Astrocyte of the cerebellum (primary cell): ENCODE measurements at regions not wholly inside any gene's neighbourhood (a gene's known extent, or its start where the extent isn't known, plus 50 kb on each side); places are given as distances from the start of the nearest gene placed in this dataset.

Experiments
- DNase-seq: peaks from one replicate; pipeline ENCODE4 v3.0.0-alpha.2; 2011; ENCODE audit warnings: low read depth
- H3K4me3 ChIP-seq: 2 replicates; pipeline ENCODE4 v1.5.1; 2011; ENCODE audit warnings: mild to moderate bottlenecking, low read depth, low read length, moderate library complexity
- in situ Hi-C: cut with HindIII; loops from 2 replicates; pipeline ENCODE4 v1.10.0; 2017; ENCODE audit warnings: low sequenced_read_pairs
- TF ChIP-seq, protein P1 (sequence below): IDR thresholded peaks from 2 replicates; pipeline ENCODE4 v1.5.1; 2012; ENCODE audit warnings: low read length, low read depth, moderate library complexity, mild to moderate bottlenecking; ENCODE audit errors: missing control alignments

DNA sequence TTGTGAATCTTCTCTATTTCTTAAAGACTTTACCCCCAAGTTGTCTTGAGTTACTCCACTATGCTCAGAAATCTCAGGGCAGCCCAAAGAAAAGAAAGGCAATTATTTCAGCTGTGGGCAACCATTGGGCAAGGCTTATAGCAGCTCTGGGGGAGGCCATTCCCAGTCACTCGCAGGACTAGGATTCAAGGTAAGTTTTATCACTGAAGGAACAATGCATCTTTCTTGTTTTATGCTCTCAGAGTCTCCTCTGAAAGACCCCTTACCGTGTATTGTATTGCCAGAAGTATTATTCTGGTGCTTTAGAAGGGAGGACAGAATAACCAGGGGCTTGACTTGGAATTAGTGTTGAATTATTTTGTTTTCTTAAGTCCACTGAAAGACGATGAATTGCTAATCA lies 586.3 kb upstream of the MAP3K7 start:
- no peak for DNase-seq
- in situ Hi-C loops: no loop called here
- H3K4me3 ChIP-seq: no peak overlapping the region
- TF ChIP-seq, protein P1, sequence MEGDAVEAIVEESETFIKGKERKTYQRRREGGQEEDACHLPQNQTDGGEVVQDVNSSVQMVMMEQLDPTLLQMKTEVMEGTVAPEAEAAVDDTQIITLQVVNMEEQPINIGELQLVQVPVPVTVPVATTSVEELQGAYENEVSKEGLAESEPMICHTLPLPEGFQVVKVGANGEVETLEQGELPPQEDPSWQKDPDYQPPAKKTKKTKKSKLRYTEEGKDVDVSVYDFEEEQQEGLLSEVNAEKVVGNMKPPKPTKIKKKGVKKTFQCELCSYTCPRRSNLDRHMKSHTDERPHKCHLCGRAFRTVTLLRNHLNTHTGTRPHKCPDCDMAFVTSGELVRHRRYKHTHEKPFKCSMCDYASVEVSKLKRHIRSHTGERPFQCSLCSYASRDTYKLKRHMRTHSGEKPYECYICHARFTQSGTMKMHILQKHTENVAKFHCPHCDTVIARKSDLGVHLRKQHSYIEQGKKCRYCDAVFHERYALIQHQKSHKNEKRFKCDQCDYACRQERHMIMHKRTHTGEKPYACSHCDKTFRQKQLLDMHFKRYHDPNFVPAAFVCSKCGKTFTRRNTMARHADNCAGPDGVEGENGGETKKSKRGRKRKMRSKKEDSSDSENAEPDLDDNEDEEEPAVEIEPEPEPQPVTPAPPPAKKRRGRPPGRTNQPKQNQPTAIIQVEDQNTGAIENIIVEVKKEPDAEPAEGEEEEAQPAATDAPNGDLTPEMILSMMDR: no peak

DNA sequence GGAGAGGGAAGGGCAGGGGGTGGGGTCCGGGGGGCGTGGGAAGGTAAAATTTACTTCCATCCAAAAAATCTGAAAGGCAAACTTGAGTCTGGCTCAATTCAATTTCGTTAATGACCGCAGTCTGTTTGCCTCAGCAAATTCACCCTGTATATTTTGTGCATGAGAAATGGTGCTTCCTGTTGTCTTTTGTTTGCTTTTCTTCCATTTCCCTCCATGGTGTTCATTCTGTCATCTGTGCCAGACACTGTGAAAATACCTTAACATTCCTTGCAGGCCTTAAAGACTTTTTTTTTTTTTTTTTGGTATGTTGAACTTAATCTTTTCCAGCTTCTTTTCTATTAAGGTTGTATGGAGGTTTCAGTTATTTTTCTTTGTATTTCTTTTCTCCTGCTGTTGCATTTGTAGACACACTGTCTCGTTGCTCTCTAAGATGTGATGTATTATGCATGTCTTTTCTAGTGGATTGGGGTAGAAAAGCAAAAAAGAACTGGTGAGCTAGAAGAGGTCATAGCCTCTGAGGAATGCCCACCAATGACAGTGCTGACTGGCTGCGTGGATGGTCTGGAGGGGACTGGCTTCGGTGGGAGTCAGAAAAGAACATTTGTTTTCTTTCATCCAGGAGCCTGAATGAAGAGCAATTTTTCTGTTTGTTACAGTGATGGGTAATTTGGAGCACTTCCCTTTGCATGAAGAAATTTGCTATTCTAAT lies 585.0 kb upstream of the MAP3K7 start:
- DNase-seq: no peak
- TF ChIP-seq, protein P1: no peak
- H3K4me3 ChIP-seq: no peak overlapping the region
- in situ Hi-C loops: no loop called here

DNA sequence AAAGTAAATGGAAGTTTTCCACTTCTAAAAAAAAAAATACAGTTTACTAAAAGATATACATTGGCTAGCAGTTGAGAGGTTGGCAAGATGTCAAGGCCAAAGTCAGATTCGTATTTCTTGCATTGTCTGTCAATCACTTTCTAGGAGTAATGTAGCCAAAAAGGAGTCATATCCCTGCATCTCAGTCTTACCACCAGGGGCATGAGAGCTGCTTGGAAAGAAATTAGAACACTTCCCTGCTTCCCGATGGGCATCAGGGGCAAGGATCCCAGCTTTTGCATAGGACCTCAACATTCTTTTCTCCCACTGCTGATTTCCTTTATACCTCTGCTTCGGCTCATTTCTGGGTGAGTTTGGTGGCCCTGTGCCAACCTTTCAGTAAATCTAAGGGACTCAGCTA lies 581.0 kb upstream of the MAP3K7 start:
- H3K4me3 ChIP-seq: no peak overlapping the region
- no peak for DNase-seq
- TF ChIP-seq, protein P1: peak; percentile 51
- in situ Hi-C loops: no loop called here

DNA sequence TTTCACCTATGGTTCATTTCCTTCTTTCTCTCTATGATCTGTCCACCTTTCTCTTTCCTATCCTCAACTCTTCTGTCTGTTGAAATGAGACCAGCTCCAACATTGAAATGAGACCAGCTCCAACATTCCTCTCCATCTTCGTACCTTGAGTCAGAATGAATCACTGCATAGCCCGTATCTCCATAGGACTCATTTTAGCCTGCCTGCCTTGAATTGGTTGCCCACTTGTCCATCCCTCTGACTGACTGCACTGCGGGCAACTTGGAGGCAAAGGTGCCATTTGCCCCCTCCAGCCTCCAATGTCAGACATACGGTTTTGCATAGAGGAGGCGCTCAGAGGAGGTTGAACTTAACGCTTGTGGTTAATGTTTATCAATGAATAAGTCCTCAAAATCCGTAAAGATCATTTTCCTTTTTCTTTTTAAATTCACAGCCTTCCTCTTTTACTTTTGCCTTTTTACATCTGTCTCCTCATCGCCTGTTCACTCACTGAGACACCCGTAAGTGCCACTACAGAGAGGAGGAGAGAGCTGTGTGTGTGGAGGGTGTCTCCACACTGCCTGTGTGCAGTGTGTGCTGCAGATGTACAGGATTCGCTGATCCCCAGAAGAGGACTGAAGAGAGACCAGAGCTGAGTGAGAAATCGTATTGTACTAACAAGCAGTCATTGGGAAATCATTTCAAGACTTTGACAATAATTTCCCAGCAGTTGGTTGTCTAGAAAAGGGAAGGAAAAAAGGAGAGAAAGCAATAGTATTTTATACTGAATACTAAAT lies 579.6 kb upstream of the MAP3K7 start:
- TF ChIP-seq, protein P1: no peak
- no peak for DNase-seq
- H3K4me3 ChIP-seq: no peak overlapping the region
- in situ Hi-C loops: no loop called here

DNA sequence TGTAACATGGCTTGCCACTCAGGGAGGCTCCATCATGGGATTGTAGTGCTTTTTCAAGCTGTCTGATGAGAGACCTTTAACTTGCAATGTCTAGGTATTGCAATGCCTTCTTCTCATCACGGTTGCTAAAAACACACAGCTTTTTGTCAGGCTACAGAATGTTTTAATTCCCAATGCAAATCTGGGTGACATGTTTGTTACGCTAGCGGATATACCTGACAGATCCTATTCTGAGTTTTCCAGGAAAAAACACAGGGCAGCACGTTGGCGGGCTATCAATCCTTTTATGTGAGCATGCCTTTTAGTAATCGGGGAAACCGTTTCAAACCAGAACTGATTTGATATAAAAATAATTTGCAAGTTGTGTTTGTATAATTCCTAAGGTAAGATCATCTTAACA lies 577.2 kb upstream of the MAP3K7 start:
- H3K4me3 ChIP-seq: no peak overlapping the region
- TF ChIP-seq, protein P1: no peak
- no peak for DNase-seq
- in situ Hi-C loops: no loop called here

DNA sequence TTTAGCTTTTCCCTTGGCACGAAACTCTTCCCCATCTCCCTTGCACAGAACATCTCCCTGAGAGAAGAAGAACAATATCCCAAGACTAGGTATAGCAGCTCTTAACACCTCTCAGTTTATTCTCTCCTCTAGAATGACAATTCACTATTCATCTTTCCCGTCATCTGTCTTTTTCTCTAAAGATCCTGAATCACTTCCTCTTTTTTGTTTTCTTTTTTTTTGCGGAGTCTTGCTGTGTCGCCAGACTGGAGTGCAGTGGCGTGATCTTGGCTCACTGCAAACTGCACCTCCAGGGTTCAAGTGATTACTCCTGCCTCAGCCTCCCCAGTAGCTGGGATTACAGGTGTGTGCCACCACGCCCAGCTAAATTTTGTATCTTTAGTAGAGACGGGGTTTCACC lies 574.4 kb upstream of the MAP3K7 start:
- TF ChIP-seq, protein P1: no peak
- no peak for DNase-seq
- no peak overlapping the region for H3K4me3 ChIP-seq
- in situ Hi-C loops: no loop called here
